OCI-LY7 (cell line): ENCODE measurements at regions not wholly inside any gene's neighbourhood (a gene's known extent, or its start where the extent isn't known, plus 50 kb on each side); places are given as distances from the start of the nearest gene placed in this dataset.
A peak's percentile ranks its signal among the peaks of the same experiment; 100 is the strongest.

Experiments used
- BruUV-seq: library from RNA; stranded (reverse); fragments of 400-500 nt; replicated peaks from 2 replicates; lab custom pipeline; 2021; lab: Mats Ljungman, UMichigan
- CTCF ChIA-PET: fragments of 300-600 bp; sonication (Branson Sonifier 250); formaldehyde crosslinking; loops from one replicate; lab custom pipeline; 2022; ENCODE audit warnings: antibody characterized with exemption; ENCODE audit not compliant: unreplicated experiment; lab: Charles Lee
- POLR2A ChIA-PET: fragments of 300-600 bp; sonication (Branson Sonifier 250); formaldehyde crosslinking; loops from one replicate; lab custom pipeline; 2022; ENCODE audit warnings: antibody characterized with exemption; lab: Charles Lee
- DNase-seq: peaks from one replicate; pipeline ENCODE4 v3.0.0-alpha.2; 2015; ENCODE audit warnings: low spot score
- H2AFZ ChIP-seq: fragments of 200-600 bp; sonication (generic), shearing (Covaris generic); 2 replicates; pipeline ENCODE4 v1.6.1; 2014; ENCODE audit warnings: mild to moderate bottlenecking, antibody characterized with exemption, low read length, moderate library complexity
- H3K27ac ChIP-seq: fragments of 200-600 bp; sonication (generic); 2 replicates; pipeline ENCODE4 v1.5.1; 2014; ENCODE audit warnings: mixed run types, low read depth, mild to moderate bottlenecking, moderate library complexity, low read length, inconsistent platforms; ENCODE audit not compliant: poor library complexity, severe bottlenecking
- H3K36me3 ChIP-seq: fragments of 200-600 bp; sonication (generic); 2 replicates; pipeline ENCODE4 v1.6.1; 2014; ENCODE audit warnings: mild to moderate bottlenecking, antibody characterized with exemption, low read length, moderate library complexity, mixed read lengths; ENCODE audit not compliant: insufficient read depth
- H3K4me1 ChIP-seq: fragments of 200-600 bp; sonication (generic); 2 replicates; pipeline ENCODE4 v1.5.1; 2014; ENCODE audit warnings: mild to moderate bottlenecking, low read length; ENCODE audit not compliant: insufficient read depth, poor library complexity, severe bottlenecking
- H3K4me2 ChIP-seq: fragments of 200-600 bp; sonication (generic); 2 replicates; pipeline ENCODE4 v1.6.1; 2014; ENCODE audit warnings: mild to moderate bottlenecking, low read length
- H3K4me3 ChIP-seq: fragments of 200-600 bp; sonication (generic); 2 replicates; pipeline ENCODE4 v1.5.1; 2014; ENCODE audit warnings: mild to moderate bottlenecking, low read depth, low read length; ENCODE audit not compliant: poor library complexity, severe bottlenecking
- H3K79me2 ChIP-seq: fragments of 200-600 bp; sonication (generic); 2 replicates; pipeline ENCODE4 v1.6.1; 2016; ENCODE audit warnings: low read depth, mild to moderate bottlenecking, low read length, moderate library complexity, mixed read lengths; ENCODE audit not compliant: insufficient read depth
- H3K9me2 ChIP-seq: fragments of 200-600 bp; sonication (generic); 2 replicates; pipeline ENCODE4 v1.6.1; 2016; ENCODE audit warnings: mild to moderate bottlenecking, low read length, mixed read lengths; ENCODE audit not compliant: insufficient read depth
- H3K9me3 ChIP-seq: fragments of 200-600 bp; sonication (generic); 2 replicates; pipeline ENCODE4 v1.6.1; 2014; ENCODE audit warnings: mild to moderate bottlenecking, mixed run types, low read length, mixed read lengths
- H4K20me1 ChIP-seq: fragments of 200-600 bp; sonication (generic); 2 replicates; pipeline ENCODE4 v1.6.1; 2014; ENCODE audit warnings: mild to moderate bottlenecking, antibody characterized with exemption, low read length, moderate library complexity, mixed read lengths; ENCODE audit not compliant: insufficient read depth
- CTCF ChIP-seq: fragments of 200-600 bp; sonication (generic); conservative IDR thresholded peaks from 2 replicates; pipeline ENCODE4 v1.5.1; 2014; ENCODE audit warnings: mild to moderate bottlenecking, antibody characterized with exemption, low read length, moderate library complexity, mixed read lengths
- EZH2phosphoT487 ChIP-seq: fragments of 200-600 bp; sonication (generic); IDR thresholded peaks from 2 replicates; pipeline ENCODE4 v1.6.1; 2018; ENCODE audit warnings: low read depth, borderline replicate concordance, mild to moderate bottlenecking, mixed run types, antibody characterized with exemption, low read length, moderate library complexity, mixed read lengths
- intact Hi-C: fragments of 100-400 bp; cut with micrococcal nuclease; formaldehyde crosslinking; loops from one replicate; pipeline ENCODE4 v1.10.0; 2022; ENCODE audit not compliant: unreplicated experiment

GRCh38 chr14:22052795-22053194 is 379.2 kb upstream of the OR4E1 start:
- ChIA-PET CTCF (no interaction called here), POLR2A (no interaction called here)
- no TSS peak for BruUV-seq
- DNase-seq = no peak
- H3K79me2 ChIP-seq = no peaks in the 10 kb centered on the region
- no peaks in the 10 kb centered on the region for H3K9me3 ChIP-seq
- intact Hi-C loops = no loop called here
- H3K36me3 ChIP-seq = no peaks in the 10 kb centered on the region
- H3K27ac ChIP-seq = no peak overlapping the region
- H2AFZ ChIP-seq = no peak overlapping the region
- H3K9me2 ChIP-seq = no peaks in the 10 kb centered on the region
- H3K4me1 ChIP-seq = no peaks in the 10 kb centered on the region
- H3K4me3 ChIP-seq = no peak overlapping the region
- TF ChIP-seq EZH2phosphoT487 (no peak), CTCF (no peak)
- no peak overlapping the region for H3K4me2 ChIP-seq
- H4K20me1 ChIP-seq = no peaks in the 10 kb centered on the region

- TF ChIP-seq CTCF (peak; percentile 74), EZH2phosphoT487 (no peak)
- H3K4me3 ChIP-seq = no peak overlapping the region
- intact Hi-C loops = no loop called here
Measured at GRCh38 chr14:22047115-22047514, 373.5 kb upstream of the OR4E1 start.

GRCh38 chr14:22046063-22046462 is 372.4 kb upstream of the OR4E1 start:
- ChIA-PET POLR2A (interaction anchor here (0.5 to 0.9 kb wide), 2 partner anchors 31 to 465 kb away, joined by 3 read pairs; no protein-coding TSS in a partner anchor), CTCF (no interaction called here)
- no peak for DNase-seq
- Histone ChIP-seq H3K4me3 (no peak overlapping the region), H3K4me2 (no peak overlapping the region), H3K9me3 (no peaks in the 10 kb centered on the region), H3K4me1 (no peaks in the 10 kb centered on the region), H3K79me2 (no peaks in the 10 kb centered on the region), H3K36me3 (no peaks in the 10 kb centered on the region), H2AFZ (no peak overlapping the region), H4K20me1 (no peaks in the 10 kb centered on the region), H3K27ac (no peak overlapping the region), H3K9me2 (no peaks in the 10 kb centered on the region)
- no TSS peak for BruUV-seq
- intact Hi-C loops = no loop called here
- TF ChIP-seq CTCF = no peak

More at GRCh38 chr14:22047115-22047514, 373.5 kb upstream of the OR4E1 start:
- no peak overlapping the region for H3K27ac ChIP-seq
- POLR2A ChIA-PET = interaction anchor here (0.7 to 0.9 kb wide), 2 partner anchors 9 to 32 kb away, joined by 3 to 4 read pairs; no protein-coding TSS in a partner anchor
- CTCF ChIA-PET = no interaction called here
- DNase-seq = peak; percentile 51
- H3K4me1 ChIP-seq = no peaks in the 10 kb centered on the region
- H3K9me3 ChIP-seq = no peaks in the 10 kb centered on the region
- H3K9me2 ChIP-seq = no peaks in the 10 kb centered on the region
- no peaks in the 10 kb centered on the region for H4K20me1 ChIP-seq
- no peak overlapping the region for H3K4me2 ChIP-seq
- BruUV-seq = no TSS peak
- H3K36me3 ChIP-seq = no peaks in the 10 kb centered on the region
- no peaks in the 10 kb centered on the region for H3K79me2 ChIP-seq
- H2AFZ ChIP-seq = peak overlapping the region; percentile 16; the same call in 1 of the 2 replicates
